DND-41 (cell line): ENCODE measurements at regions not wholly inside any gene's neighbourhood (a gene's known extent, or its start where the extent isn't known, plus 50 kb on each side); places are given as distances from the start of the nearest gene placed in this dataset.

ENCODE experiments used
- ATAC-seq: fragments of 200-7000 bp; cut with Tn5 transposase; 3 replicates; pipeline ENCODE4 v1.9.1; 2021; ENCODE audit warnings: low read depth; ENCODE audit not compliant: insufficient read depth
- DNase-seq: peaks from one replicate; pipeline ENCODE4 v3.0.0-alpha.2; 2020
- H2AFZ ChIP-seq: 2 replicates; pipeline ENCODE4 v1.6.0; 2012; ENCODE audit warnings: low read depth, low read length
- H3K27ac ChIP-seq: 2 replicates; pipeline ENCODE4 v1.5.1; 2012; ENCODE audit warnings: low read length, inconsistent platforms
- H3K27me3 ChIP-seq: fragments of 200-600 bp; sonication (generic); 2 replicates; pipeline ENCODE4 v1.6.0; 2012; ENCODE audit warnings: low read length, mild to moderate bottlenecking, inconsistent platforms; ENCODE audit not compliant: insufficient read depth, poor library complexity
- H3K36me3 ChIP-seq: 2 replicates; pipeline ENCODE4 v1.5.1; 2012; ENCODE audit warnings: low read length, inconsistent platforms; ENCODE audit not compliant: insufficient read depth
- H3K4me1 ChIP-seq: 2 replicates; pipeline ENCODE4 v1.5.1; 2012; ENCODE audit warnings: mild to moderate bottlenecking, low read length; ENCODE audit not compliant: insufficient read depth
- H3K4me2 ChIP-seq: 2 replicates; pipeline ENCODE4 v1.6.0; 2012; ENCODE audit warnings: mild to moderate bottlenecking, moderate library complexity, low read length, inconsistent platforms; ENCODE audit not compliant: insufficient read depth
- H3K4me3 ChIP-seq, 2 experiments: fragments of 200-600 bp in 1 of 2; shearing (Covaris generic) in 1 of 2; 2 replicates each; pipeline ENCODE4 v1.5.1; 2012 to 2016; ENCODE audit warnings: inconsistent platforms in 2 of 2, low read length in 2 of 2, mild to moderate bottlenecking in 2 of 2, low read depth in 1 of 2, moderate library complexity in 1 of 2
- H3K79me2 ChIP-seq: 2 replicates; pipeline ENCODE4 v1.6.0; 2012; ENCODE audit warnings: low read length, inconsistent platforms; ENCODE audit not compliant: insufficient read depth
- H3K9ac ChIP-seq: 2 replicates; pipeline ENCODE4 v1.6.0; 2012; ENCODE audit warnings: low read depth, mild to moderate bottlenecking, inconsistent platforms, low read length, moderate library complexity
- H3K9me3 ChIP-seq: 2 replicates; pipeline ENCODE4 v1.5.1; 2012; ENCODE audit warnings: low read length, moderate library complexity, mild to moderate bottlenecking, inconsistent platforms; ENCODE audit not compliant: insufficient read depth, severe bottlenecking
- H4K20me1 ChIP-seq: 2 replicates; pipeline ENCODE4 v1.6.0; 2012; ENCODE audit warnings: low read length; ENCODE audit not compliant: insufficient read depth
- CTCF ChIP-seq: IDR thresholded peaks from 2 replicates; pipeline ENCODE4 v1.5.1; 2012; ENCODE audit warnings: borderline replicate concordance, low read length, moderate library complexity, mild to moderate bottlenecking; ENCODE audit not compliant: poor library complexity, severe bottlenecking; ENCODE audit errors: extremely low read depth
- EZH2 ChIP-seq: IDR thresholded peaks from 3 replicates; pipeline ENCODE4 v1.6.1; 2012; ENCODE audit warnings: borderline replicate concordance, low read depth, mild to moderate bottlenecking, moderate library complexity, low read length, inconsistent platforms; ENCODE audit not compliant: severe bottlenecking

GRCh38 chr7:52708846-52709245, 326.6 kb upstream of the POM121L12 start:
- Histone ChIP-seq H3K36me3 (no peaks in the 10 kb centered on the region), H4K20me1 (no peaks in the 10 kb centered on the region), H3K9ac (no peak overlapping the region), H3K4me1 (peaks cover 5% of the 10 kb centered on the region; the same call in 1 of the 2 replicates), H3K27me3 (no peaks in the 10 kb centered on the region), H3K79me2 (no peaks in the 10 kb centered on the region), H2AFZ (no peak overlapping the region), H3K4me2 (no peak overlapping the region), H3K4me3 (no peak overlapping the region), H3K9me3 (no peaks in the 10 kb centered on the region), H3K27ac (no peak overlapping the region)
- TF ChIP-seq CTCF (no peak), EZH2 (no peak)
- no peak for DNase-seq
- ATAC-seq, result no peak

- no peak for DNase-seq
Observed at GRCh38 chr7:52705768-52706167, 329.7 kb upstream of the POM121L12 start.

GRCh38 chr7:52700349-52700748, 335.1 kb upstream of the POM121L12 start:
- Histone ChIP-seq H3K27me3 (no peaks in the 10 kb centered on the region), H3K4me1 (no peaks in the 10 kb centered on the region), H3K9ac (no peak overlapping the region), H3K79me2 (no peaks in the 10 kb centered on the region), H2AFZ (no peak overlapping the region), H3K9me3 (no peaks in the 10 kb centered on the region), H3K27ac (no peak overlapping the region), H3K4me3 (no peak overlapping the region), H3K4me2 (no peak overlapping the region), H3K36me3 (no peaks in the 10 kb centered on the region), H4K20me1 (no peaks in the 10 kb centered on the region)
- no peak for DNase-seq
- no peak for ATAC-seq
- TF ChIP-seq CTCF, result no peak
- TF ChIP-seq EZH2, result no peak

More at GRCh38 chr7:52705768-52706167, 329.7 kb upstream of the POM121L12 start:
- Histone ChIP-seq H4K20me1 (no peaks in the 10 kb centered on the region), H3K9ac (no peak overlapping the region), H3K27ac (no peak overlapping the region), H3K4me1 (no peaks in the 10 kb centered on the region), H2AFZ (no peak overlapping the region), H3K4me2 (no peak overlapping the region), H3K9me3 (no peaks in the 10 kb centered on the region), H3K36me3 (no peaks in the 10 kb centered on the region), H3K79me2 (no peaks in the 10 kb centered on the region), H3K27me3 (no peaks in the 10 kb centered on the region), H3K4me3 (no peak overlapping the region)
- ATAC-seq, result no peak
- TF ChIP-seq EZH2 (no peak), CTCF (no peak)

- Histone ChIP-seq H3K27ac (no peak overlapping the region), H2AFZ (no peak overlapping the region), H3K27me3 (no peaks in the 10 kb centered on the region), H3K4me2 (no peak overlapping the region), H4K20me1 (no peaks in the 10 kb centered on the region), H3K9me3 (no peaks in the 10 kb centered on the region), H3K79me2 (no peaks in the 10 kb centered on the region), H3K9ac (no peak overlapping the region), H3K36me3 (no peaks in the 10 kb centered on the region), H3K4me1 (no peaks in the 10 kb centered on the region), H3K4me3 (no peak overlapping the region)
- ATAC-seq (no peak), DNase-seq (no peak)
- TF ChIP-seq CTCF, result no peak
- TF ChIP-seq EZH2, result no peak
Observed at GRCh38 chr7:52695973-52696595, 339.3 kb upstream of the POM121L12 start.
